WTC11 (cell line): ENCODE measurements at regions not wholly inside any gene's neighbourhood (a gene's known extent, or its start where the extent isn't known, plus 50 kb on each side); places are given as distances from the start of the nearest gene placed in this dataset.

ENCODE experiments used
- CBFB ChIP-seq: sonication (generic); formaldehyde crosslinking; IDR thresholded peaks from 2 replicates; pipeline ENCODE4 v1.8.1; 2022; ENCODE audit warnings: mild to moderate bottlenecking, low read depth, missing genetic modification reagents
- ETV6 ChIP-seq: sonication (generic); formaldehyde crosslinking; IDR thresholded peaks from 2 replicates; pipeline ENCODE4 v1.8.1; 2022; ENCODE audit warnings: mild to moderate bottlenecking, missing genetic modification reagents
- FOXK1 ChIP-seq: sonication (generic); formaldehyde crosslinking; IDR thresholded peaks from 2 replicates; pipeline ENCODE4 v1.8.0; 2022; ENCODE audit warnings: mild to moderate bottlenecking, moderate library complexity, missing genetic modification reagents
- NFYB ChIP-seq: sonication (generic); formaldehyde crosslinking; conservative IDR thresholded peaks from 2 replicates; pipeline ENCODE4 v1.8.0; 2022; ENCODE audit warnings: low read depth, missing genetic modification reagents
- SMAD4 ChIP-seq: sonication (generic); formaldehyde crosslinking; IDR thresholded peaks from 2 replicates; pipeline ENCODE4 v1.8.0; 2022; ENCODE audit warnings: mild to moderate bottlenecking, missing genetic modification reagents
- TCF7 ChIP-seq: sonication (generic); formaldehyde crosslinking; IDR thresholded peaks from 2 replicates; pipeline ENCODE4 v1.8.0; 2022; ENCODE audit warnings: mild to moderate bottlenecking, low read depth, missing genetic modification reagents, moderate library complexity
- TF ChIP-seq, protein P1 (sequence below): fragments of 200-600 bp; IDR thresholded peaks from 2 replicates; pipeline ENCODE4 v1.8.0; 2022; ENCODE audit warnings: antibody characterized with exemption
- TF ChIP-seq, protein P2 (sequence below): fragments of 250-450 bp; sonication (Bioruptor Pico); IDR thresholded peaks from 2 replicates; pipeline ENCODE4 v1.9.0; 2021; ENCODE audit warnings: mild to moderate bottlenecking
- TF ChIP-seq, protein P3 (sequence below): sonication (generic); formaldehyde crosslinking; IDR thresholded peaks from 2 replicates; pipeline ENCODE4 v1.8.1; 2022; ENCODE audit warnings: low read depth, mild to moderate bottlenecking, moderate library complexity, missing genetic modification reagents, borderline replicate concordance
- TF ChIP-seq, protein P4 (sequence below): sonication (generic); formaldehyde crosslinking; IDR thresholded peaks from 2 replicates; pipeline ENCODE4 v1.8.0; 2022; ENCODE audit warnings: mild to moderate bottlenecking, missing genetic modification reagents
- TF ChIP-seq, protein P5 (sequence below): fragments of 250-450 bp; sonication (Bioruptor Pico); IDR thresholded peaks from 2 replicates; pipeline ENCODE4 v2.1.2; 2022; ENCODE audit warnings: mild to moderate bottlenecking, moderate library complexity

DNA sequence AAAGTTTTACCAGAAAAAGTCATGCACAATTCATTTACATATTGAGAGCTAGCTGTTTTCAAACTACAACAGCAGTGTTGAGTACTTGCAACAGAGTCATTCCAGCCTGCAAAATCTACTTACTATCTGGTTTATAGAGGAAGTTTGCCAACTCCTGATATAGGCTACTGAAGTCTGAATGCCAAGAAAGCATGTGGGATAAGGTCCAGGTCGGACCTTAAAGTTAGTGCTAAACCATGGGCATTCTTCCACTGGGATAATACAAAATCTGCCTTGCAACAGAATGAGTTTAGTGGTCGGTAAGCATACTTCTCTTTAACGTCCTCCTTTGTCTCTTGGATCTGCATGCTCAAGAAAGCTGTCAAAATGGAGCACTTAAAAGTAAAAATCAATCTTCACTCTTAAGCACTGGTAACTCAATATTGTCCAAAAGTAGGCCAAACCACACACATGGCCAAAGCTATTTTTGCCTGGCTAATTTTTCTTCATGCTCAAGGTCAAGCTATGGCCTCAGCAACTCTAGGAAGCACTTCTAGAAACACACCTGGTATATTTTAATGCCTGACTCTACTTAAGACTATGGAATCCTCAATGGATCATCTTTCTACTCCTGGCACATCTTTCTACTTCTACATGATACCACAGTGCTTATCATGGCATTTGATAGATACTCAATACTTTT, 364.9 kb upstream of the KITLG start:
- TF ChIP-seq, protein P1, sequence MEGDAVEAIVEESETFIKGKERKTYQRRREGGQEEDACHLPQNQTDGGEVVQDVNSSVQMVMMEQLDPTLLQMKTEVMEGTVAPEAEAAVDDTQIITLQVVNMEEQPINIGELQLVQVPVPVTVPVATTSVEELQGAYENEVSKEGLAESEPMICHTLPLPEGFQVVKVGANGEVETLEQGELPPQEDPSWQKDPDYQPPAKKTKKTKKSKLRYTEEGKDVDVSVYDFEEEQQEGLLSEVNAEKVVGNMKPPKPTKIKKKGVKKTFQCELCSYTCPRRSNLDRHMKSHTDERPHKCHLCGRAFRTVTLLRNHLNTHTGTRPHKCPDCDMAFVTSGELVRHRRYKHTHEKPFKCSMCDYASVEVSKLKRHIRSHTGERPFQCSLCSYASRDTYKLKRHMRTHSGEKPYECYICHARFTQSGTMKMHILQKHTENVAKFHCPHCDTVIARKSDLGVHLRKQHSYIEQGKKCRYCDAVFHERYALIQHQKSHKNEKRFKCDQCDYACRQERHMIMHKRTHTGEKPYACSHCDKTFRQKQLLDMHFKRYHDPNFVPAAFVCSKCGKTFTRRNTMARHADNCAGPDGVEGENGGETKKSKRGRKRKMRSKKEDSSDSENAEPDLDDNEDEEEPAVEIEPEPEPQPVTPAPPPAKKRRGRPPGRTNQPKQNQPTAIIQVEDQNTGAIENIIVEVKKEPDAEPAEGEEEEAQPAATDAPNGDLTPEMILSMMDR = no peak
- no peak for TF ChIP-seq FOXK1 (CRISPR knock-in tag)
- TF ChIP-seq, protein P2, sequence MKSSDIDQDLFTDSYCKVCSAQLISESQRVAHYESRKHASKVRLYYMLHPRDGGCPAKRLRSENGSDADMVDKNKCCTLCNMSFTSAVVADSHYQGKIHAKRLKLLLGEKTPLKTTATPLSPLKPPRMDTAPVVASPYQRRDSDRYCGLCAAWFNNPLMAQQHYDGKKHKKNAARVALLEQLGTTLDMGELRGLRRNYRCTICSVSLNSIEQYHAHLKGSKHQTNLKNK (CRISPR knock-in tag) = no peak
- no peak for TF ChIP-seq NFYB
- TF ChIP-seq, protein P3, sequence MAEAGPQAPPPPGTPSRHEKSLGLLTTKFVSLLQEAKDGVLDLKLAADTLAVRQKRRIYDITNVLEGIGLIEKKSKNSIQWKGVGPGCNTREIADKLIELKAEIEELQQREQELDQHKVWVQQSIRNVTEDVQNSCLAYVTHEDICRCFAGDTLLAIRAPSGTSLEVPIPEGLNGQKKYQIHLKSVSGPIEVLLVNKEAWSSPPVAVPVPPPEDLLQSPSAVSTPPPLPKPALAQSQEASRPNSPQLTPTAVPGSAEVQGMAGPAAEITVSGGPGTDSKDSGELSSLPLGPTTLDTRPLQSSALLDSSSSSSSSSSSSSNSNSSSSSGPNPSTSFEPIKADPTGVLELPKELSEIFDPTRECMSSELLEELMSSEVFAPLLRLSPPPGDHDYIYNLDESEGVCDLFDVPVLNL (CRISPR knock-in tag) = no peak
- TF ChIP-seq, protein P4, sequence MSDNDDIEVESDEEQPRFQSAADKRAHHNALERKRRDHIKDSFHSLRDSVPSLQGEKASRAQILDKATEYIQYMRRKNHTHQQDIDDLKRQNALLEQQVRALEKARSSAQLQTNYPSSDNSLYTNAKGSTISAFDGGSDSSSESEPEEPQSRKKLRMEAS (CRISPR knock-in tag) = no peak
- no peak for TF ChIP-seq SMAD4 (CRISPR knock-in tag)
- TF ChIP-seq TCF7 = no peak
- TF ChIP-seq CBFB (CRISPR knock-in tag) = no peak
- TF ChIP-seq, protein P5, sequence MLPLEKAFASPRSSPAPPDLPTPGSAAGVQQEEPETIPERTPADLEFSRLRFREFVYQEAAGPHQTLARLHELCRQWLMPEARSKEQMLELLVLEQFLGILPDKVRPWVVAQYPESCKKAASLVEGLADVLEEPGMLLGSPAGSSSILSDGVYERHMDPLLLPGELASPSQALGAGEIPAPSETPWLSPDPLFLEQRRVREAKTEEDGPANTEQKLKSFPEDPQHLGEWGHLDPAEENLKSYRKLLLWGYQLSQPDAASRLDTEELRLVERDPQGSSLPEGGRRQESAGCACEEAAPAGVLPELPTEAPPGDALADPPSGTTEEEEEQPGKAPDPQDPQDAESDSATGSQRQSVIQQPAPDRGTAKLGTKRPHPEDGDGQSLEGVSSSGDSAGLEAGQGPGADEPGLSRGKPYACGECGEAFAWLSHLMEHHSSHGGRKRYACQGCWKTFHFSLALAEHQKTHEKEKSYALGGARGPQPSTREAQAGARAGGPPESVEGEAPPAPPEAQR (CRISPR knock-in tag) = no peak
- no peak for TF ChIP-seq ETV6
